Spinal cord (tissue), 9 donors: ENCODE measurements at regions not wholly inside any gene's neighbourhood (a gene's known extent, or its start where the extent isn't known, plus 50 kb on each side); places are given as distances from the start of the nearest gene placed in this dataset.
A peak's percentile ranks its signal among the peaks of the same experiment; 100 is the strongest.

Experiments used
- DNase-seq, 6 donors: peaks; one replicate each; pipeline versions ENCODE4 v3.0.0 to v3.0.0-alpha.2; 2013 to 2015; ENCODE audit warnings: low spot score in 6 of 6, low read depth in 4 of 6
- H3K27ac ChIP-seq: one replicate; pipeline ENCODE4 v1.5.1; 2013; ENCODE audit warnings: low read depth, low read length, control low read depth
- H3K27me3 ChIP-seq: one replicate; pipeline ENCODE4 v1.6.1; 2013; ENCODE audit warnings: low read length; ENCODE audit not compliant: control insufficient read depth, insufficient read depth
- H3K36me3 ChIP-seq: one replicate; pipeline ENCODE4 v1.6.1; 2013; ENCODE audit warnings: low read length; ENCODE audit not compliant: control insufficient read depth, insufficient read depth
- H3K4me1 ChIP-seq: one replicate; pipeline ENCODE4 v1.6.1; 2013; ENCODE audit warnings: low read length; ENCODE audit not compliant: control insufficient read depth, insufficient read depth
- H3K4me3 ChIP-seq: one replicate; pipeline ENCODE4 v1.5.1; 2013; ENCODE audit warnings: low read depth, low read length, control low read depth
- H3K9me3 ChIP-seq: one replicate; pipeline ENCODE4 v1.6.1; 2013; ENCODE audit warnings: low read length; ENCODE audit not compliant: control insufficient read depth, insufficient read depth
- WGBS: methylation state at CpG from one replicate; pipeline ENCODE4 v1.1.5; 2013; ENCODE audit warnings: missing lambda C conversion rate; ENCODE audit not compliant: insufficient coverage; 5-methylcytosine and 5-hydroxymethylcytosine counted together
- donor health status: healthy.

DNA sequence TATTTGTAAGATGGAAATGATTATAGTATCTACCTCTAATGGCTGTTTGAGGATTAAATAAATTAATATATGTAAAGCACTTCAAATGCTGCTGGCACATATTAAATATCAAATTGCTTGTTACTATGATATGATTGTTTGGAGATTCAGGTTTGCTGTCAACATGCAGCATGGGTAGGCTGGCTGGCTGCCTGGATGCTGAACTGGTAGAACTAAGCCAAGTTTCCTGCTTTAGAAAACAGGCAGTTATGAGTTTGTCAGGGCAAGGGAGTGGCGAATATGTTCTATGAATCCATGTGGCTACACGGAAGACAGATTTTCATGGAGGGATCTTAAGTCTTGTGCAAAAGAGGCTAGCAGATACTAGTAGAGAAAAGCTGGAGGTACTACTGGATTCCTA is 239.6 kb downstream of the GBA3 start:
- H3K4me1 ChIP-seq = no peaks in the 10 kb centered on the region
- WGBS = 80% methylated on average over 2 of the region's 2 CpGs
- H3K4me3 ChIP-seq = no peak overlapping the region
- no peaks in the 10 kb centered on the region for H3K27me3 ChIP-seq
- DNase-seq = peak in 1 of 6 donors; percentile 65
- H3K9me3 ChIP-seq = no peaks in the 10 kb centered on the region
- no peak overlapping the region for H3K27ac ChIP-seq
- no peaks in the 10 kb centered on the region for H3K36me3 ChIP-seq

DNA sequence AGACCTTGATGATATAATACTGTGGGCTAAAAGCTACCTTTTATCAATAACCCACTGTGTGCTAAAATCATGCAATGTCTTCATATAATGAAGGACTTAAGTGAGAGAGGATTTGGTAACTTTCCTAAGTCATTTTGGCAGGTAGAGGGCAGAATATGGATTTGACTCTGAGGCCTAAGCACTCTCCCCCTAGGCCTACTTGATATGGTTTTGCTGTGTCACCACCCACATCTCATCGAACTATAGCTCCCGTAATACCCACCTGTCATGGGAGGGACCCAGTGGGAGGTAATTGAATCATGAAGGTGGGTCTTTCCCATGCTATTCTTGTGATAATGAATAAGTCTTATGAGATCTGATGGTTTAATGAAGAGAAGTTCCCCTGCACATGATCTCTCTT is 229.7 kb downstream of the GBA3 start:
- Histone ChIP-seq H3K36me3 (no peaks in the 10 kb centered on the region), H3K9me3 (no peaks in the 10 kb centered on the region), H3K4me3 (no peak overlapping the region), H3K27me3 (no peaks in the 10 kb centered on the region), H3K4me1 (no peaks in the 10 kb centered on the region), H3K27ac (no peak overlapping the region)
- DNase-seq = no peak
- no CpG with 5 or more reads among the region's 2 CpGs for WGBS

DNA sequence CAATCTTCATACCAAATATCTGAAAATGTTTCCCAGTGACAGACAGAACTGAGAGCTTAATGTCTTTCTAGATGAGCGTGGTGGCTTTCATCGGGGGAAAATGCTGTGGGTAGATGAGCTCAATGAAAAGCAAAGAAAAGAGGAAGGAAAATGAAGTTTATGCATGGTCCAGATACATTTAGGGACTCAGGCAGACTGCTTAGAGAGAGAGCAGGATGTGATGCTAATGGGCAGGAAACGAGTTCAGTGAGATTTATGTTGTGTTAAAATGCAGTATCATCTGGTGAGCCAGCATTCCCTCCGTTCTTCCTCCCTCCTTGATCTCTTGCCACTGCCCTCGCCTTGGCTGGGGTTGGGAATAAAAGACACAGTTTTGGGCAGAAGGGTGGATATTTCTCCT is 229.2 kb downstream of the GBA3 start:
- no peak for DNase-seq
- no peak overlapping the region for H3K4me3 ChIP-seq
- H3K27me3 ChIP-seq = no peaks in the 10 kb centered on the region
- no peaks in the 10 kb centered on the region for H3K36me3 ChIP-seq
- 63% methylated on average over 2 of the region's 5 CpGs for WGBS
- H3K9me3 ChIP-seq = no peaks in the 10 kb centered on the region
- no peaks in the 10 kb centered on the region for H3K4me1 ChIP-seq
- H3K27ac ChIP-seq = no peak overlapping the region

DNA sequence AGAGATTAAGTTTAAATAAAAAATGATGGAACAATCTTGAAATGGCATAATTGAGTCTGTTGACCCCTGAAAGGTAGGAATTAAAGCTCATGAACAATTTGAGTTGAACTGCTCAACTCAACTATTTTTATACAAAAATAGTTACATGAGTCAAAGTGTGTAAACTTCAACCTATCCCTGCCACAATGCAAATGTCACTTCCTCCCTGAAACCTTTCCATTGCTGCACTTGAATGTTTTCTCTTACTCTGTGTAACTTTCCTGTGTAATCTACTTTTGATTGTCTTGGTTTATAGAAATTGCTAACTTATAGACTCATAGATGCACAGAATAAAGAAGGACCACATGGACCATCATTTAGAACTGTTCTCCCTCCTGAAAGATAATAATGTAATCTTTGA is 218.5 kb downstream of the GBA3 start:
- Histone ChIP-seq H3K4me1 (no peaks in the 10 kb centered on the region), H3K27ac (no peak overlapping the region), H3K9me3 (no peaks in the 10 kb centered on the region), H3K4me3 (no peak overlapping the region), H3K36me3 (no peaks in the 10 kb centered on the region), H3K27me3 (no peaks in the 10 kb centered on the region)
- no peak for DNase-seq

DNA sequence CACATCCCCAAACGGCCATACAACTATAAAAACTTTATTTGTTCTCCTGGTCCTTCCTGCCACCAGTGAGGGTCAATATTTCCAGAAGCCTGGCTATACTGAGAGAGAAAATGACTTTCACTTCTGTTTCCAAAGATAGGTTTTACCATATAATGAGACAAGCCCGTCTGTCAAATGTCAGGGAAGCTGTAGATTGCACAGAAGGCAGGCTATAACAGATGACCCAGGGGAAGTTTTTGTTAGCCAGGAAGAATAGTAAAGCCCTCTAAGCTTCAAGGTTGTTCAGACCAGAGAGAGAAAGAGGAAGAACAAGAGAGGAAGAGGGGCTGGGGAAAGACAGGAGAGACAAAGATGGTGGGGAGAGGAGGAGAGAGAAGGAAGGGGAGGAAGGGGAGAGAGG is 217.5 kb downstream of the GBA3 start:
- H3K9me3 ChIP-seq = no peaks in the 10 kb centered on the region
- no peak overlapping the region for H3K27ac ChIP-seq
- DNase-seq = no peak
- no peak overlapping the region for H3K4me3 ChIP-seq
- no peaks in the 10 kb centered on the region for H3K27me3 ChIP-seq
- H3K36me3 ChIP-seq = no peaks in the 10 kb centered on the region
- no peaks in the 10 kb centered on the region for H3K4me1 ChIP-seq
- 54% methylated on average over 2 of the region's 2 CpGs for WGBS

DNA sequence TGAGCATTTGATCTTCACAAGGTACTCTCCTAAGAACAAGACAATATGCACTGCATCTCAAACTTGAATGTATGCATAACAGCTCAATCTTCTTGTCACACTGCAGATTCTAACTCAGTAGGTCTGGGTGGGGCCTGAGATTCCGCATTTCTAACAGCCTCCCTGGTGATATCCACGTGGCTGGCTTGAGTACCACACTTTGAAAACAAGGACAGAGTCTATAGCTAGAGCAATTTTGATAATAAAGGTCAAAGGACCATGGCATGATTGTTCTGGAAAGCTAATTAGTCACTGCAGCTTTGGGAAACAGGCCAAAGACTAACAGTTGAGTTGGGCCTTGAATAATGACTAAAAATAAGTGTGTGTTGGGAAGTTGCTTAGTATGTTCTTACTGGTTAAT is 213.3 kb downstream of the GBA3 start:
- Histone ChIP-seq H3K27me3 (no peaks in the 10 kb centered on the region), H3K9me3 (no peaks in the 10 kb centered on the region), H3K4me1 (no peaks in the 10 kb centered on the region), H3K27ac (no peak overlapping the region), H3K4me3 (no peak overlapping the region), H3K36me3 (no peaks in the 10 kb centered on the region)
- DNase-seq = no peak
- 20% methylated on average over 2 of the region's 2 CpGs for WGBS

DNA sequence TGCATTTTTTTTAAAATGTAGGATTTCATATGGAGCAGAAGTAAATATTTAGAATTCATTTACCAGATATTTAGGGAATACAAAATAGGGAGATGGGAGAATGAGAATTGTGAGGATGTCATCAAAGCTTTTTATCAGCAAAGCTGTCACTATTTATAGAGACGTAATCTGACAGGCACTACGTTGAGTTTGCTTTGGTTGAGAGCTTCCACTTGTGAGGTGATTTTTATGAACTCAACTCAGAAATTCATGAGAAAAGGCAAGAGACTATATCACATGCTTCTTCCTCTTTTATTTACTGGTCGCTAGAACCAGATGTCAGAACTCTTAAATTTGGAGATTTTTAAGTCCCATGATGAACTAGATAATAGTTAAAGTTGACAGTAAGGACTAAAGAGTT is 211.2 kb downstream of the GBA3 start:
- Histone ChIP-seq H3K4me1 (no peaks in the 10 kb centered on the region), H3K9me3 (no peaks in the 10 kb centered on the region), H3K27ac (no peak overlapping the region), H3K36me3 (no peaks in the 10 kb centered on the region), H3K4me3 (no peak overlapping the region), H3K27me3 (no peaks in the 10 kb centered on the region)
- DNase-seq = no peak
- 100% methylated on average over 2 of the region's 3 CpGs for WGBS

DNA sequence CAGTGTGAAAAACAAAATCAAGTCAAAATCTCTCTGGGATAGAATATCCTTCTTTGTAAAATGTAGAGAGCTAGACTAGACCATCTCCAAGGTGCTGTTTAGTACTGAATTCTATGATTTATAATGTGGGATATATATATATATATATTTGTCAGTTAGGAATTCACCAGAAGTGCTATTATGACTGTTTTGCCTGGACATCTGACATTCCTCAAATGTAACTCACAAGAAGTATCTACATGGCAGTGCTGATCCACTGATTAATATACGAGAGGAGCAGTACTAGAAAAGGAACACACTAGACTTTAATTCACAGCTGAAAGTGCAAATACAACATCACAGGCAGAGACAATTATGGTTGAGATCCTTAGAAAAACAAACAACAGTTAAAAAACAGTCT is 208.9 kb downstream of the GBA3 start:
- DNase-seq = no peak
- H3K4me1 ChIP-seq = no peaks in the 10 kb centered on the region
- no peaks in the 10 kb centered on the region for H3K27me3 ChIP-seq
- H3K27ac ChIP-seq = no peak overlapping the region
- H3K9me3 ChIP-seq = no peaks in the 10 kb centered on the region
- H3K4me3 ChIP-seq = no peak overlapping the region
- H3K36me3 ChIP-seq = no peaks in the 10 kb centered on the region
- no CpG with 5 or more reads among the region's 1 CpG for WGBS

DNA sequence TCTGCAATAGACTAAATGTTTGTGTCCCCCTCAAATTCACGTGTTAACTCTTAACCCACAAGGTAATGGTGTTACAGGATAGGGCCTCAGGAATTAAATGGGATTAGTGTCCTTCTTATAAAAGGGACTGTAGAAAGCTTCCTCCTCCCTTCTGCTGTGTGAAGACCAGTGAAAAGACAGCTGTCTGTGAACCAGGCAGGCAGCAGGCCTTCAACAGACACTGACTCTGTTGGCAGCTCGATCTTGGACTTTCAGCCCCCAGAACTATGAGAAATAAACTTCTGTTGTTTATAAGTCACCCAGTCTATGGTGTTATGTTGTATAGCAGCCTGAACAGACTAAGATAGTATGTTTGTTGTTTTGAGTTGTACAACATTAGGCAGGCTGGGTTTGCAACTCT is 208.1 kb downstream of the GBA3 start:
- H3K4me3 ChIP-seq = no peak overlapping the region
- no CpG with 5 or more reads among the region's 2 CpGs for WGBS
- DNase-seq = peak in 1 of 6 donors; percentile 48

DNA sequence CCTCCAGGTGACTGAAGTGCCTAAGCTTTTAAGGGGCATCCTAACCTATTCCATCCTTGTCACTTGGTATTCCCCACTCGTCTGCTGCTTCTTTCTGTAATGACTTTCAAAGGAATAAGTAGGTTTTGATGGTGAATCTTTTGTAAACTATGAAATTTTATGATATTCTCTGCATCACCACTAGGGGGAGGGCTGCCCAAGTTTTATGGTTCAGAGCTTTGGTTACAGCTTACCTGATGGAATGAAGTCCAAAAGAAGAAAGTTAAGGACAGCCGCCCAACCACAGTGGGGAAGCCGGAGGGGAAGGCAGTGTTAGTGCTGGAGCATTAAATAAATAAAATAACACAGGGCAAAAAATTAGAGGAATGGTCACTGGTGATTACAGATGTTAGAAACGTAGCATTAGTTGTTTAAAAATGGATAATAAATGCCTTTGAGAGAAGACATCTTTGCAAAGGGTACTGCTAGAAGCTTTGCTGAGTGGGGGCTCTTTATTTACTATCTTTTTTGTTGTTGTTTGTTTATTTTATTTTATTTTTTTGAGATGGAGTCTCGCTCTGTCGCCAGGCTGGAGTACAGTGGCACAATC is 204.9 kb downstream of the GBA3 start:
- H3K27ac ChIP-seq = no peak overlapping the region
- no peaks in the 10 kb centered on the region for H3K9me3 ChIP-seq
- DNase-seq = peak in 2 of 6 donors; percentile 39 to 78
- H3K4me3 ChIP-seq = no peak overlapping the region
- H3K27me3 ChIP-seq = no peaks in the 10 kb centered on the region
- no peaks in the 10 kb centered on the region for H3K4me1 ChIP-seq
- no peaks in the 10 kb centered on the region for H3K36me3 ChIP-seq
- WGBS = 96% methylated on average over 3 of the region's 6 CpGs

More for the DNA sequence above, 208.1 kb downstream of the GBA3 start:
- Histone ChIP-seq H3K36me3 (no peaks in the 10 kb centered on the region), H3K9me3 (no peaks in the 10 kb centered on the region), H3K4me1 (no peaks in the 10 kb centered on the region), H3K27me3 (no peaks in the 10 kb centered on the region), H3K27ac (no peak overlapping the region)
